ENCODE measurements at regions not wholly inside any gene's neighbourhood (a gene's known extent, or its start where the extent isn't known, plus 50 kb on each side); places are given as distances from the start of the nearest gene placed in this dataset.

- intact Hi-C loops (cut with micrococcal nuclease; ENCODE audit: unreplicated experiment): no loop called here
- ChIA-PET POLR2A (no interaction called here), CTCF (ENCODE audit: unreplicated experiment) (no interaction called here)
- Histone ChIP-seq H3K36me3 (ENCODE audit: insufficient read depth, low read length) (no peaks in the 10 kb centered on the region), H3K4me2 (ENCODE audit: low read length) (no peak overlapping the region), H2AFZ (ENCODE audit: low read length) (no peak overlapping the region), H3K9me2 (ENCODE audit: insufficient read depth, low read length) (no peaks in the 10 kb centered on the region), H3K4me3 (ENCODE audit: low read depth, low read length, poor library complexity, severe bottlenecking) (no peak overlapping the region), H3K4me1 (ENCODE audit: insufficient read depth, low read length, poor library complexity, severe bottlenecking) (no peaks in the 10 kb centered on the region), H3K27ac (ENCODE audit: low read depth, low read length, poor library complexity, severe bottlenecking) (no peak overlapping the region), H4K20me1 (ENCODE audit: insufficient read depth, low read length) (no peaks in the 10 kb centered on the region), H3K9me3 (ENCODE audit: low read length) (no peaks in the 10 kb centered on the region), H3K79me2 (ENCODE audit: insufficient read depth, low read depth, low read length) (no peaks in the 10 kb centered on the region)
- no peak for DNase-seq (ENCODE audit: low spot score)
- BruUV-seq (replicated peaks): no TSS peak
- TF ChIP-seq CTCF (conservative IDR thresholded peaks at IDR 0.05; ENCODE audit: low read length): no peak
- TF ChIP-seq EZH2phosphoT487 (IDR thresholded peaks at IDR 0.05; ENCODE audit: borderline replicate concordance, low read depth, low read length): no peak
Measured at GRCh38 chr1:147834181-147834580, 68.4 kb upstream of the GJA8 start.

GRCh38 chr1:147834810-147835209 lies 67.8 kb upstream of the GJA8 start:
- Histone ChIP-seq H2AFZ (ENCODE audit: low read length) (no peak overlapping the region), H3K36me3 (ENCODE audit: insufficient read depth, low read length) (no peaks in the 10 kb centered on the region), H3K9me2 (ENCODE audit: insufficient read depth, low read length) (no peaks in the 10 kb centered on the region), H3K9me3 (ENCODE audit: low read length) (no peaks in the 10 kb centered on the region), H3K27ac (ENCODE audit: low read depth, low read length, poor library complexity, severe bottlenecking) (no peak overlapping the region), H3K79me2 (ENCODE audit: insufficient read depth, low read depth, low read length) (no peaks in the 10 kb centered on the region), H3K4me2 (ENCODE audit: low read length) (no peak overlapping the region), H4K20me1 (ENCODE audit: insufficient read depth, low read length) (no peaks in the 10 kb centered on the region), H3K4me3 (ENCODE audit: low read depth, low read length, poor library complexity, severe bottlenecking) (no peak overlapping the region), H3K4me1 (ENCODE audit: insufficient read depth, low read length, poor library complexity, severe bottlenecking) (no peaks in the 10 kb centered on the region)
- ChIA-PET POLR2A (no interaction called here), CTCF (ENCODE audit: unreplicated experiment) (no interaction called here)
- DNase-seq (ENCODE audit: low spot score): no peak
- intact Hi-C loops (cut with micrococcal nuclease; ENCODE audit: unreplicated experiment): no loop called here
- TF ChIP-seq CTCF (conservative IDR thresholded peaks at IDR 0.05; ENCODE audit: low read length): no peak
- TF ChIP-seq EZH2phosphoT487 (IDR thresholded peaks at IDR 0.05; ENCODE audit: borderline replicate concordance, low read depth, low read length): no peak
- BruUV-seq (replicated peaks): no TSS peak

- H3K9me3 ChIP-seq (ENCODE audit: low read length): no peaks in the 10 kb centered on the region
- DNase-seq (ENCODE audit: low spot score): no peak
- no peak for TF ChIP-seq EZH2phosphoT487 (IDR thresholded peaks at IDR 0.05; ENCODE audit: borderline replicate concordance, low read depth, low read length)
- TF ChIP-seq CTCF (conservative IDR thresholded peaks at IDR 0.05; ENCODE audit: low read length): no peak
- no peaks in the 10 kb centered on the region for H4K20me1 ChIP-seq (ENCODE audit: insufficient read depth, low read length)
- no peak overlapping the region for H2AFZ ChIP-seq (ENCODE audit: low read length)
- ChIA-PET CTCF (ENCODE audit: unreplicated experiment) (no interaction called here), POLR2A (no interaction called here)
- no TSS peak for BruUV-seq (replicated peaks)
- H3K27ac ChIP-seq (ENCODE audit: low read depth, low read length, poor library complexity, severe bottlenecking): no peak overlapping the region
- H3K79me2 ChIP-seq (ENCODE audit: insufficient read depth, low read depth, low read length): no peaks in the 10 kb centered on the region
- no peaks in the 10 kb centered on the region for H3K36me3 ChIP-seq (ENCODE audit: insufficient read depth, low read length)
- H3K4me1 ChIP-seq (ENCODE audit: insufficient read depth, low read length, poor library complexity, severe bottlenecking): no peaks in the 10 kb centered on the region
- H3K4me3 ChIP-seq (ENCODE audit: low read depth, low read length, poor library complexity, severe bottlenecking): no peak overlapping the region
- no peaks in the 10 kb centered on the region for H3K9me2 ChIP-seq (ENCODE audit: insufficient read depth, low read length)
- intact Hi-C loops (cut with micrococcal nuclease; ENCODE audit: unreplicated experiment): no loop called here
- H3K4me2 ChIP-seq (ENCODE audit: low read length): no peak overlapping the region
Measured at GRCh38 chr1:147837129-147837963, 65.2 kb upstream of the GJA8 start.

Data from OCI-LY7 (cell line).